ENCODE measurements at regions not wholly inside any gene's neighbourhood (a gene's known extent, or its start where the extent isn't known, plus 50 kb on each side); places are given as distances from the start of the nearest gene placed in this dataset.

DNA sequence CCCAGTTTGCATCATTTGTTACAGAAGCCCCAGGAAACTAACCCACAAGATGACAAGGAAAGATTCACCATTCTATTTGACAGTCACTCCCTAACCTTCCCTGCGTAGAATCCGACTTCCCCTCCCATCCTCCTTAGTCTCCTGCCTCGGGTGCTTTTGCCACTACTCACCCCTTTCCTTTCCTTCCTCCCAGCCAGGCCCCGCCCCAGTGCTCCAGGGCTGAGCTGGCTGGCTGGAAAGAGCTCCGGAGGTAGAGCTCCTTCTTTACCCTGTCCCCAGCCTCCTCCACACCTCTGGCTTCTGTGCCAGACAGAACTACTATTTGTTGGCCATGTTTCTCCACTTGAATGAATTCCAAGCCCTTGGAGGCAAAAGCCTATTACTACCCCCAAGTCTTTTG, 317.6 kb upstream of the NCKAP5 start:
- in situ Hi-C loops (cut with MboI) (no loop called here), intact Hi-C loops (cut with micrococcal nuclease; ENCODE audit: unreplicated experiment) (loop anchor here (2.0 to 10.0 kb wide), 6 partner anchors 216 to 565 kb away; no protein-coding TSS in a partner anchor)
- WGBS (ENCODE audit: insufficient coverage, insufficient replicate concordance, low lambda C conversion rate, missing lambda C conversion rate) = 20% methylated on average over 5 of the region's 5 CpGs
- Histone ChIP-seq H3K4me1 (ENCODE audit: control insufficient read depth, insufficient read depth, low read length) (no peaks in the 10 kb centered on the region), H3K9me3 (replicated peaks; ENCODE audit: control insufficient read depth, insufficient read depth, low read length) (no peaks in the 10 kb centered on the region), H3K27ac (ENCODE audit: control insufficient read depth, insufficient read depth) (no peak overlapping the region), H3K4me3 (no peak overlapping the region), H2AFZ (ENCODE audit: control insufficient read depth, low read depth, low read length) (no peak overlapping the region), H3K79me2 (ENCODE audit: control insufficient read depth, insufficient read depth, low read length) (no peaks in the 10 kb centered on the region), H3K4me2 (ENCODE audit: control insufficient read depth, insufficient read depth) (no peak overlapping the region), H3K9ac (ENCODE audit: control insufficient read depth, insufficient read depth, low read length) (no peak overlapping the region), H3K36me3 (ENCODE audit: control insufficient read depth in 2 of 2, insufficient read depth in 2 of 2, low read length in 1 of 2) (no peaks in the 10 kb centered on the region), H3K27me3 (replicated peaks in 1 of 2; ENCODE audit: control insufficient read depth in 2 of 2, insufficient read depth in 2 of 2, low read length in 1 of 2) (no peaks in the 10 kb centered on the region; a peak in 1 of 4 replicates), H4K20me1 (ENCODE audit: control insufficient read depth, insufficient read depth) (no peaks in the 10 kb centered on the region)
- FAIRE-seq (no peak), DNase-seq (ENCODE audit: low read depth, low spot score) (no peak), ATAC-seq (no peak)
- TF ChIP-seq JUNB (IDR thresholded peaks at IDR 0.05) (no peak), NR2C2 (IDR thresholded peaks at IDR 0.05; ENCODE audit: borderline replicate concordance, control insufficient read depth, insufficient read length, low read depth) (no peak), MYB (IDR thresholded peaks at IDR 0.05; ENCODE audit: borderline replicate concordance, low read depth, low read length) (no peak), NFYB (IDR thresholded peaks at IDR 0.05; ENCODE audit: insufficient read depth, low read depth, low read length) (no peak), NFYA (IDR thresholded peaks at IDR 0.05; ENCODE audit: borderline replicate concordance, low read depth, low read length) (no peak), SIX5 (IDR thresholded peaks at IDR 0.05; ENCODE audit: low read depth, low read length, severe bottlenecking) (no peak), SMC3 (IDR thresholded peaks at IDR 0.05; ENCODE audit: borderline replicate concordance, low read length) (no peak), ZZZ3 (IDR thresholded peaks at IDR 0.05; ENCODE audit: control insufficient read depth, insufficient read length, low read depth) (no peak), ESRRA (IDR thresholded peaks at IDR 0.05; ENCODE audit: low read length) (no peak), NRF1 (conservative IDR thresholded peaks at IDR 0.05; ENCODE audit: low read depth, low read length) (no peak), YBX1 (IDR thresholded peaks at IDR 0.05) (no peak), EP300 (IDR thresholded peaks at IDR 0.05; ENCODE audit: borderline replicate concordance in 1 of 2, control insufficient read depth in 1 of 2, low read depth in 2 of 2, low read length in 2 of 2) (no peak), CHD1 (IDR thresholded peaks at IDR 0.05; ENCODE audit: low read depth, low read length) (no peak), CBX5 (IDR thresholded peaks at IDR 0.05; ENCODE audit: low read depth) (no peak), DPF2 (IDR thresholded peaks at IDR 0.05) (no peak), SUZ12 (IDR thresholded peaks at IDR 0.05; ENCODE audit: unreplicated experiment) (no peak), POU2F2 (IDR thresholded peaks at IDR 0.05; ENCODE audit: borderline replicate concordance, low read depth, low read length) (no peak), SREBF2 (IDR thresholded peaks at IDR 0.05; ENCODE audit: low read length) (no peak)
- CTCF ChIA-PET = interaction anchor here (1.3 to 5.8 kb wide), 13 partner anchors 9 to 565 kb away, joined by 3 to 67 read pairs (median 5); no protein-coding TSS in a partner anchor
- RAD21 ChIA-PET (ENCODE audit: unreplicated experiment) = interaction anchor here (1.5 to 5.5 kb wide), 4 partner anchors 221 to 563 kb away, joined by 3 to 55 read pairs (median 10); no protein-coding TSS in a partner anchor
- no TSS peak for BruUV-seq (replicated peaks)
- SMC1A ChIA-PET (ENCODE audit: uncharacterized antibody, unreplicated experiment) = interaction anchor here (0.5 to 5.6 kb wide), 7 partner anchors 123 to 576 kb away, joined by 3 to 27 read pairs (median 4); no protein-coding TSS in a partner anchor
- POLR2A ChIA-PET = no interaction called here

All from GM12878 (cell line).